Mesendoderm (in vitro differentiated cells): ENCODE measurements at regions not wholly inside any gene's neighbourhood (a gene's known extent, or its start where the extent isn't known, plus 50 kb on each side); places are given as distances from the start of the nearest gene placed in this dataset.

Experiments used
- DNase-seq: peaks from one replicate; pipeline ENCODE4 v3.0.0; 2013
- H2AK5ac ChIP-seq: 2 replicates; pipeline ENCODE4 v1.6.1; 2013; ENCODE audit warnings: low read length, inconsistent platforms
- H2BK120ac ChIP-seq: 2 replicates; pipeline ENCODE4 v1.6.1; 2013; ENCODE audit warnings: low read depth, mild to moderate bottlenecking, low read length, moderate library complexity, mixed read lengths
- H2BK15ac ChIP-seq: replicated peaks from 2 replicates; pipeline ENCODE4 v1.6.1; 2013; ENCODE audit warnings: low read depth, mild to moderate bottlenecking, moderate library complexity
- H2BK5ac ChIP-seq: 2 replicates; pipeline ENCODE4 v1.6.1; 2013; ENCODE audit warnings: low read length, inconsistent platforms
- H3K18ac ChIP-seq: 2 replicates; pipeline ENCODE4 v1.6.1; 2013; ENCODE audit warnings: mild to moderate bottlenecking, low read length, mixed read lengths
- H3K23ac ChIP-seq: one replicate; pipeline ENCODE4 v1.6.1; 2013; ENCODE audit warnings: low read length
- H3K27ac ChIP-seq: 2 replicates; pipeline ENCODE4 v1.5.1; 2013; ENCODE audit warnings: low read depth, mild to moderate bottlenecking, inconsistent platforms, low read length, moderate library complexity
- H3K27me3 ChIP-seq: 2 replicates; pipeline ENCODE4 v1.6.1; 2013; ENCODE audit warnings: low read length, control low read depth, mild to moderate bottlenecking, inconsistent platforms; ENCODE audit not compliant: insufficient read depth, poor library complexity
- H3K36me3 ChIP-seq: 2 replicates; pipeline ENCODE4 v1.6.1; 2013; ENCODE audit warnings: low read length, inconsistent platforms; ENCODE audit not compliant: control insufficient read depth, insufficient read depth
- H3K4ac ChIP-seq: one replicate; pipeline ENCODE4 v1.6.1; 2013; ENCODE audit warnings: low read depth, mild to moderate bottlenecking, low read length, moderate library complexity
- H3K4me1 ChIP-seq: 2 replicates; pipeline ENCODE4 v1.6.1; 2013; ENCODE audit warnings: low read depth, low read length, inconsistent platforms; ENCODE audit not compliant: control insufficient read depth
- H3K4me2 ChIP-seq: 2 replicates; pipeline ENCODE4 v1.6.1; 2013; ENCODE audit warnings: low read length
- H3K4me3 ChIP-seq: 2 replicates; pipeline ENCODE4 v1.5.1; 2013; ENCODE audit warnings: mild to moderate bottlenecking, low read length
- H3K56ac ChIP-seq: one replicate; pipeline ENCODE4 v1.6.1; 2013; ENCODE audit warnings: low read length
- H3K79me1 ChIP-seq: 2 replicates; pipeline ENCODE4 v1.6.1; 2013; ENCODE audit warnings: low read length, inconsistent platforms
- H3K79me2 ChIP-seq: 2 replicates; pipeline ENCODE4 v1.6.1; 2013; ENCODE audit warnings: mild to moderate bottlenecking, low read length; ENCODE audit not compliant: control insufficient read depth, insufficient read depth
- H3K9ac ChIP-seq: 2 replicates; pipeline ENCODE4 v1.6.1; 2013; ENCODE audit warnings: low read length, inconsistent platforms
- H4K5ac ChIP-seq: one replicate; pipeline ENCODE4 v1.6.1; 2013; ENCODE audit warnings: low read length
- H4K8ac ChIP-seq: one replicate; pipeline ENCODE4 v1.6.1; 2013; ENCODE audit warnings: low read depth, mild to moderate bottlenecking, control low read depth, low read length, moderate library complexity
- WGBS: extraction: QIAGEN DNeasy Blood & Tissue Kit; methylation state at CpG from one replicate; pipeline ENCODE4 v1.1.7; 2013; ENCODE audit warnings: low lambda C conversion rate, missing lambda C conversion rate; ENCODE audit not compliant: insufficient coverage; ENCODE audit errors: extremely low coverage; 5-methylcytosine and 5-hydroxymethylcytosine counted together

DNA sequence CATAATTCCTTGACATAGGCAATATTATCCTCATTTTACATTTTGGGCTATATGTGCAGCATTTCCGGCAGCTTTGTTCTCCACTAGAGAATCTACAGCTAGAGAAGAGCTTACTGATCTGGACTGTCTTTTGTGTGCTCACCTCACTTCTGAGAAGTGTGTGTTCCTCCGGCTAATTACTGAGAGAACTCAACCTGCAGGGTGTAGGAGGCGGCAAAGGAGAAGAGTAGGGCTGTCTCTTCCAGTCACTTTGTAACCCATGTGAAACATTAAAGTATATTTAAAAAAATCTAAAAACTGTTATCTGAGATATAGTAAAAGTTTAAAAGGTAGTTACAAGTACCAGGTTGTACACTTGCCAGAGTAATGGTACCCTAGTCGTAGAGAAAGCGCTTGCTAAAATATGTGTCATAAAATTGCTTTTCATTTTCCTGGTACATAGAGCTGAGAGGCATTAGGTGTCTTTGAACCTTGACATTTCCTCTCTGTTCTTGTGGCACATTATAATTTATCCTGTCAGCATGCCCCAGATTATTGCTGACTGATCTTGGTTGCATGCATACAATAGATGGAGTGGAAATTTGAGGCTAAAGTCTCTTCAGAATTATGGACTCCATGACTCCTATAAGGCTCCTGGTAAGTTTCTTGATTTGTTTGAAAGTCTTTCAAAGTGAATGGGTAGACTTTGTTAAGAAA, 381.9 kb downstream of the LMO7 start:
- Histone ChIP-seq H2AK5ac (no peak overlapping the region), H4K5ac (no peak overlapping the region), H3K4me2 (no peak overlapping the region), H4K8ac (no peak overlapping the region), H2BK15ac (no peak overlapping the region), H2BK5ac (no peak overlapping the region), H3K9ac (no peak overlapping the region), H3K79me1 (no peaks in the 10 kb centered on the region), H3K23ac (no peak overlapping the region), H3K4me1 (no peaks in the 10 kb centered on the region), H2BK120ac (no peak overlapping the region), H3K36me3 (no peaks in the 10 kb centered on the region), H3K4me3 (no peak overlapping the region), H3K18ac (no peak overlapping the region), H3K56ac (no peak overlapping the region), H3K4ac (no peak overlapping the region), H3K27me3 (no peaks in the 10 kb centered on the region), H3K27ac (no peak overlapping the region), H3K79me2 (no peaks in the 10 kb centered on the region)
- no CpG with 5 or more reads among the region's 5 CpGs for WGBS
- DNase-seq, result no peak

DNA sequence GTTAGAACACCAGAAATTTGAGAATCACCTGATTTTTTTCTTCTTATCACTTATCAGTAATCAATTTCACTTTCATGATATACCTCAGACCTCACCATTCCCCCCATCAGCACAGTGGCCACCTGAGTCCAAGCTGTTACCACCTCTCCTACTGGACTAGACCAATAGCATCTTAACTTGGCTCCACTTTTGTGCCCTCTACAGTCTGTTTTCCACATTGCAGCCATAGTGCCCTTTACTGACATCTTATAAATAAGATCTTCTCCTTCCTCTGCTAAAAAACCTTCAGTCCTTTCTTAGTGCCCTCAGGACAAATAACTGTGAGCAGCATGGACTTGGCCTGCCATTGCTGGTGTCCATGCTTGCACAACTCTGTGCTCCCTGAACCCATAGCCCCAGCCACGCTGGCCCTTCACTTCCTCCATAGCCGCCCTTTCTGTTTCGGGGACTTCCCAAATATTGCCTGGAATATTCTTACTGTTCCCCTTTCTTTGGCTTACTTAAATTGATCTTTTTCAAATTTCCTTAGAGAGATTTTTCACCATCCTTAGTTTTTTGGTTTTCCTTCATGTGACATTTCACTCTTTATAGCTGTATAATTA, 380.8 kb downstream of the LMO7 start:
- no peak overlapping the region for H3K4ac ChIP-seq
- no peaks in the 10 kb centered on the region for H3K4me1 ChIP-seq
- H3K36me3 ChIP-seq, result no peaks in the 10 kb centered on the region
- no peak overlapping the region for H3K9ac ChIP-seq
- no peak overlapping the region for H2AK5ac ChIP-seq
- no peak overlapping the region for H3K4me2 ChIP-seq
- H3K4me3 ChIP-seq, result no peak overlapping the region
- no peak overlapping the region for H2BK15ac ChIP-seq
- H3K79me2 ChIP-seq, result no peaks in the 10 kb centered on the region
- DNase-seq, result peak; percentile 67
- H3K27ac ChIP-seq, result no peak overlapping the region
- H4K8ac ChIP-seq, result peak overlapping the region; percentile 39
- no peak overlapping the region for H3K23ac ChIP-seq
- H4K5ac ChIP-seq, result no peak overlapping the region
- WGBS, result no CpG with 5 or more reads among the region's 3 CpGs
- H3K56ac ChIP-seq, result no peak overlapping the region
- no peak overlapping the region for H2BK5ac ChIP-seq
- no peaks in the 10 kb centered on the region for H3K79me1 ChIP-seq
- H2BK120ac ChIP-seq, result no peak overlapping the region
- no peak overlapping the region for H3K18ac ChIP-seq
- H3K27me3 ChIP-seq, result no peaks in the 10 kb centered on the region

DNA sequence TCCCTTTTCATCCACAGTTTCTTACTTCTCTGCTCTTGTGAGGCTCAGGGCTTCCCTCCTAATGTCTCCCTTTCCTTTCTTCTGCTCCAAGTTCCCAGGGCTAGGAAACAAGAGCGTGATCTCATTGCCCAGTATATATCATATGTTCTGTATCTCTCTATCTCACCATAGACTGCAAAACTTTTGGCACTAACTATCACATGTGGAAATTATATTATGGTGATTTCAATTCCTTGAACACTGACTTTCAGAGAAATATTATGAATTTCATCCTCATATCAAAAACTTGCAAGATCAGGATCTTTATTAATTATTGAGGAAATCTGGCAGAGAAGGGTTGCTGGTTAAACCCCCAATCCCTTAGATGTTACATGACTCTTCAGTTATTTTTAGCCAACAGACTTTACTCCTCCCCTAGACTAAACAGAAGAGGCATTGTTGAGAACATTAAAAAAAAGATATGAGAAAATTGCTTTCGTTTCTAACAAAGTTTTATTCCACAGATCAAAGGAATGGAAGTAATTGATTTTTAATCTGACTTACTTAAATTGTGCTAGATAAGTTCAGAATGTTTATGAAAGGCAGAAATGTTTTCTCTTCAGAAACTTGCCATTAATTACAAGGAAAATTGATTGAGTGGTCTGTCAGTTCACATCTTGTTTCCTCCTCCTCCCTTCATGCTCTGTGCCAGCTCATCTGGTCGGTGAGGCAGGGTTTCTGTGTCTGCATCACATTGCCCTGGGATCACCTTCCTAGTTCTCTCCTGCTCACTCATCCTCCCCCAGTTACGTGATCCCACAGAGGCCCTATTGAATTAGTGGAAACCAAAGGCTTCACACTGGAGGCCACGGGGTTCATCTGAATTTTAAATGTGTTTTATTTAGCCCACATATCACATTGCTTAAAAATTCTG, 378.5 kb downstream of the LMO7 start:
- Histone ChIP-seq H3K18ac (no peak overlapping the region), H3K27me3 (no peaks in the 10 kb centered on the region), H2AK5ac (no peak overlapping the region), H4K5ac (no peak overlapping the region), H3K4ac (no peak overlapping the region), H3K56ac (no peak overlapping the region), H4K8ac (no peak overlapping the region), H3K23ac (no peak overlapping the region), H3K36me3 (no peaks in the 10 kb centered on the region), H2BK15ac (no peak overlapping the region), H3K4me1 (no peaks in the 10 kb centered on the region), H3K4me3 (no peak overlapping the region), H3K4me2 (no peak overlapping the region), H3K9ac (no peak overlapping the region), H2BK5ac (no peak overlapping the region), H2BK120ac (no peak overlapping the region), H3K79me2 (no peaks in the 10 kb centered on the region), H3K79me1 (no peaks in the 10 kb centered on the region), H3K27ac (no peak overlapping the region)
- no peak for DNase-seq
- WGBS, result no CpG with 5 or more reads among the region's 5 CpGs

DNA sequence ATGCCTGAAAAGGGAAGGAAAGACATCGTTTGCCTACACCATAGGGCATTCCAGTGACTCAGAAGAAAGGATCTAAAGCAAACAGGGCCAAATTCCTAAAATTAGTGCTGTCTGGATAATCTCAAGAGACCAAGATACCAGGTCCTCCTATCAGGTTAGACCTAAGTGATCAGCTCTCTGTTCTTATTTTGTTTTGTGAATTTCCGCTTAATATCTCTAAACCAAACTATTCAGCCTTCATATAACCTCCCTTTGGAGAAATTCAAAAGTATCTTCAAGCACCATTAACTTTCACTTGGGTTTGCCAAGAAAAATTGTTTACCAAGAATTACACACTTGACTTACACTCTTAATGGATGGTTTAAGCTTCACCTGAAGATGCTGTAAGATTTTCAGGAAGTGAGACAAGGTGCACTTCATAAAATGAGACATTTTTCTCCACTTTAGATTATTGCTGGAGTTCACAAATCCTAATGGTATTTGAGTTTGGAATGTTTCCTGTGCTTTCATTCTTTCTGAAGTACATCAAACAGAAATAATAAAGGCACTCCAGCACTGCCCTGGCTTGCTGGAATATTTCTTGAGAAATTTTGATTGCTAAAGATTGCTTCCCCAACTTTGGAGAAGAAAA, 376.1 kb downstream of the LMO7 start:
- Histone ChIP-seq H3K4ac (no peak overlapping the region), H3K56ac (no peak overlapping the region), H2BK15ac (no peak overlapping the region), H4K5ac (no peak overlapping the region), H3K27me3 (no peaks in the 10 kb centered on the region), H2BK120ac (no peak overlapping the region), H3K79me2 (no peaks in the 10 kb centered on the region), H4K8ac (no peak overlapping the region), H3K4me3 (no peak overlapping the region), H3K23ac (no peak overlapping the region), H3K18ac (no peak overlapping the region), H2AK5ac (no peak overlapping the region), H3K4me2 (no peak overlapping the region), H3K27ac (no peak overlapping the region), H3K79me1 (no peaks in the 10 kb centered on the region), H3K4me1 (no peaks in the 10 kb centered on the region), H3K9ac (no peak overlapping the region), H3K36me3 (no peaks in the 10 kb centered on the region), H2BK5ac (no peak overlapping the region)
- WGBS, result no CpG with 5 or more reads among the region's 2 CpGs
- peak; percentile 71 for DNase-seq

DNA sequence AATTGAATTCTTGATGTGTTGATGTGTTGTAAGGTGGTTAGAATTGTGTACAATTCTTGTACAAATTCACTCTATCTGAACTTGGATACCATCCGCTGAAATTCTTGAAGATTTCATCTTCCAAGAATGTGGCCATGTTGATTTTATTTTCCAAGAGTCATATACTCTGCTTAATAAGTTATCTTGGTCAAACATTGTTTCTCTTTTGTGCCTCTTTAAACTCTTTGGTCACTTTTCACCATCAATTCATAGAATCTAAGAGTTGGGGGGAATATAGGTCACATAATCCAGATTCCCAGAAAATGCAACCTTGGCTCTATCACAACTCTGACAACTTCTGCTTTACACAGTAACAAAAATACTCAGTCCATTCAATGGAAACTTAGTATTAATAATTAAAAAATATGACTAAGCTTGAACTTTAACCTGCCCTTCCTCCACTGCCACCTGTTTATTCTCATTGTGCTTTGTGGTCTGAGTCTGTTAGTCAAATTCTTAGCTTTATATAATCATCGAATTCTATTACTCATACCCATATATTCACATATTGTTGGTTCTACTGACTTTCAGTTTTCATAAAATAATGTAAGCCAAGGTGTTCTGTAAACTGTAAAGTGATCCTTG, 373.2 kb downstream of the LMO7 start:
- no peak overlapping the region for H3K9ac ChIP-seq
- no peak overlapping the region for H3K4ac ChIP-seq
- no peaks in the 10 kb centered on the region for H3K27me3 ChIP-seq
- no peak overlapping the region for H2AK5ac ChIP-seq
- H3K56ac ChIP-seq, result no peak overlapping the region
- no peaks in the 10 kb centered on the region for H3K4me1 ChIP-seq
- no peaks in the 10 kb centered on the region for H3K79me2 ChIP-seq
- no peak overlapping the region for H3K27ac ChIP-seq
- H2BK5ac ChIP-seq, result no peak overlapping the region
- 100% methylated on average over 1 of the region's 2 CpGs for WGBS
- no peak overlapping the region for H3K4me2 ChIP-seq
- H2BK120ac ChIP-seq, result no peak overlapping the region
- no peak overlapping the region for H3K18ac ChIP-seq
- H4K8ac ChIP-seq, result no peak overlapping the region
- H2BK15ac ChIP-seq, result no peak overlapping the region
- H3K79me1 ChIP-seq, result no peaks in the 10 kb centered on the region
- no peak overlapping the region for H3K23ac ChIP-seq
- no peaks in the 10 kb centered on the region for H3K36me3 ChIP-seq
- no peak for DNase-seq
- no peak overlapping the region for H4K5ac ChIP-seq
- no peak overlapping the region for H3K4me3 ChIP-seq
